Upper lobe of left lung (tissue), 4 donors: ENCODE measurements at regions not wholly inside any gene's neighbourhood (a gene's known extent, or its start where the extent isn't known, plus 50 kb on each side); places are given as distances from the start of the nearest gene placed in this dataset.

Experiments used
- CTCF ChIP-seq, 6 experiments: fragments of 450-650 bp in 4 of 6; fragments of 200-600 bp in 2 of 6; sonication (generic) in 2 of 6; IDR thresholded peaks; one replicate each; pipeline ENCODE4 v1.5.1; 2016 to 2019; ENCODE audit warnings: antibody characterized with exemption in 6 of 6
- EP300 ChIP-seq, 4 donors: sonication (generic); formaldehyde crosslinking; IDR thresholded peaks; one replicate each; pipeline ENCODE4 v1.5.1; 2017; ENCODE audit warnings: antibody characterized with exemption in 4 of 4, control low read depth in 2 of 4
- POLR2A ChIP-seq, 4 donors: fragments of 450-650 bp; IDR thresholded peaks; one replicate each; pipeline ENCODE4 v1.5.1; 2016 to 2017; ENCODE audit warnings: antibody characterized with exemption in 4 of 4, mild to moderate bottlenecking in 2 of 4
- POLR2AphosphoS5 ChIP-seq, 2 donors: sonication (generic); formaldehyde crosslinking; IDR thresholded peaks; one replicate each; pipeline ENCODE4 v1.5.1; 2017; ENCODE audit warnings: antibody characterized with exemption in 2 of 2

- no peak for TF ChIP-seq CTCF (IDR thresholded peaks at IDR 0.05)
- no peak for TF ChIP-seq POLR2AphosphoS5 (IDR thresholded peaks at IDR 0.05)
- TF ChIP-seq POLR2A (IDR thresholded peaks at IDR 0.05) = no peak
- no peak for TF ChIP-seq EP300 (IDR thresholded peaks at IDR 0.05)
Measured at GRCh38 chr11:11211186-11211585, 141.9 kb downstream of the CSNK2A3 start.
